ENCODE measurements at regions not wholly inside any gene's neighbourhood (a gene's known extent, or its start where the extent isn't known, plus 50 kb on each side); places are given as distances from the start of the nearest gene placed in this dataset.
A peak's percentile ranks its signal among the peaks of the same experiment; 100 is the strongest.

DNA sequence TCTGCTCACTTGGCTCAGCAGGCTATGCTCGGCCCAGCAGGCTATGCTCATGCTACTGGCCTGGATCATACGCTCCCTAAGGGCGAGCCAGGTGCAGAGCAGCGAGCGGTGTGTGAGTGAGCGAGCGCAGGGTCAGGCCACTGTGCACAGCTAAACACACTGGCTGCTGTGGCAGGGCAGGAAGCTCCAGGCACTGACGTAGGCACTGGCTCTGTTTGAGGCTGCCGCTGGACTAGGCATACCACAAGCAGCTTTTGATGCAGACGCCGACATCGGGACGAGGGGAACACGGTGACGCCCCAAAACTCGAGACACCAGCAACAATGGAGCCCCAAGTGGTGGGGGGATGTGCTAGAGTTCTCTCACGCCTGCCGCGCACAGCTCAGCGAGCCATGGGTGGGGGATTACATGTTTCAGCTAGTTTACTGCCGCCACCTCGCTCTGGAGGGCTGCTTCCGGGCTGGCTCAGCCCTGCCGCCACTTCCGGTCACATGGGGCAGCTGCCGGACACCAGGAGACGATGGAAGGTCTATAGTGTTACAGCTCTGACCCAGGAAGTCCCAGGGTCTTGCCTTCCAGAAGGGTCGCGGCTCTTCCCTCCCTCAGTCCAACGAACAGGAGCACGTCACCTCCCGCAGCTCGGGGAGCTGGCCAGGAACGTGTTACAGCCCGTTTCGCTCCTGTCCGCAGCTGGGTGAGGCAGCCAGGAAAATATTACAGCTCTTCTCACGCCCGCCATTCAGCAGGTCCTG, 1176.9 kb upstream of the LRRTM1 start:
- H3K27me3 ChIP-seq, result no peaks in the 10 kb centered on the region
- H3K4me3 ChIP-seq, result no peak overlapping the region
- DNase-seq (ENCODE audit: low read depth in 1 of 2, low spot score in 1 of 2), result peak in 1 of 2 donors; percentile 1
- no peaks in the 10 kb centered on the region for H3K4me1 ChIP-seq (ENCODE audit: low read depth)
- H3K36me3 ChIP-seq, result no peaks in the 10 kb centered on the region
- TF ChIP-seq, protein P1, sequence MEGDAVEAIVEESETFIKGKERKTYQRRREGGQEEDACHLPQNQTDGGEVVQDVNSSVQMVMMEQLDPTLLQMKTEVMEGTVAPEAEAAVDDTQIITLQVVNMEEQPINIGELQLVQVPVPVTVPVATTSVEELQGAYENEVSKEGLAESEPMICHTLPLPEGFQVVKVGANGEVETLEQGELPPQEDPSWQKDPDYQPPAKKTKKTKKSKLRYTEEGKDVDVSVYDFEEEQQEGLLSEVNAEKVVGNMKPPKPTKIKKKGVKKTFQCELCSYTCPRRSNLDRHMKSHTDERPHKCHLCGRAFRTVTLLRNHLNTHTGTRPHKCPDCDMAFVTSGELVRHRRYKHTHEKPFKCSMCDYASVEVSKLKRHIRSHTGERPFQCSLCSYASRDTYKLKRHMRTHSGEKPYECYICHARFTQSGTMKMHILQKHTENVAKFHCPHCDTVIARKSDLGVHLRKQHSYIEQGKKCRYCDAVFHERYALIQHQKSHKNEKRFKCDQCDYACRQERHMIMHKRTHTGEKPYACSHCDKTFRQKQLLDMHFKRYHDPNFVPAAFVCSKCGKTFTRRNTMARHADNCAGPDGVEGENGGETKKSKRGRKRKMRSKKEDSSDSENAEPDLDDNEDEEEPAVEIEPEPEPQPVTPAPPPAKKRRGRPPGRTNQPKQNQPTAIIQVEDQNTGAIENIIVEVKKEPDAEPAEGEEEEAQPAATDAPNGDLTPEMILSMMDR (IDR thresholded peaks at IDR 0.05; ENCODE audit: low read depth, low read length), result no peak
- no peak overlapping the region for H3K27ac ChIP-seq
- no peaks in the 10 kb centered on the region for H3K9me3 ChIP-seq (ENCODE audit: low read depth)

DNA sequence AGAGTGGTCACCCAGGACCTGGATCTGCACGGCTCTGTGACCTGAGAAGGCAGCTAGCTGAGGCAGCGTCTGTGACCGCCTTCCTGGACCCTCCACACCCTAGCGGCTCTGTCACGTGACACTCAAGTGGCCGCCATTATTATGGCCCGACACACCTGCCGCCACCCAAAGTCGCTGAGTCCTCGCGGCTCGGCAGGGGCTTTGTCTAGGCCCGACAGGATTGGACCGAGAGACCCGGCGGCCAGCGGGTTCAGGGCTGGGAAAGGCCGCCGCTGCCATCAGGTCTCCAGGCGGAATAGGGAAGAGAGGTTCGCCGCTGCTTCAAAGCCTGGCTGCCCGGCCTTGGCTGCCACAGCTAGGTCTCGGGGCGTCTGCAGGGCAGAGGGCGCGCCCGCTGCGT, 1162.5 kb upstream of the LRRTM1 start:
- DNase-seq (ENCODE audit: low read depth in 1 of 2, low spot score in 1 of 2), result no peak
- Histone ChIP-seq H3K9me3 (ENCODE audit: low read depth) (no peaks in the 10 kb centered on the region), H3K36me3 (no peaks in the 10 kb centered on the region), H3K4me3 (no peak overlapping the region), H3K4me1 (ENCODE audit: low read depth) (no peaks in the 10 kb centered on the region), H3K27me3 (no peaks in the 10 kb centered on the region), H3K27ac (no peak overlapping the region)
- TF ChIP-seq, protein P1 (IDR thresholded peaks at IDR 0.05; ENCODE audit: low read depth, low read length), result no peak

DNA sequence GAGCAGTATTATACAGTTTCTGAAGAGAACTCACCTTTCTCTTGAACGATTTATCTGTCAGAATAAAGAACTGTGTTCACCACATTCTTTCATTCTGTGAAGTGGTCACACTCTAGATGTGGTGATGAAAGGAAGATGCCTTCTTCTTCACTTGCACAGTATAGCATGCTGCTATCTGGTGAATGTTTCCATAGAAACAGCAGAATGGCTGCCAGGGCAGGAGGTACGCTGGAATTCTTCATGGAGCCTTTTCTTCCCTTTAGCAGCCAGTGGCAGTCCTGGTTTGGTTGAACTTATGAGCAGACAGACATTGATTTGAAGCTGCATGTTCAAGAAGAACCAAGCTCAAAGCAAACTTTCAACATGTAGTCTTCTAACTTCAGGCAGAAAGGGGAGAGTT, 1157.9 kb upstream of the LRRTM1 start:
- Histone ChIP-seq H3K27ac (no peak overlapping the region), H3K9me3 (ENCODE audit: low read depth) (no peaks in the 10 kb centered on the region), H3K27me3 (no peaks in the 10 kb centered on the region), H3K4me1 (ENCODE audit: low read depth) (no peaks in the 10 kb centered on the region), H3K36me3 (no peaks in the 10 kb centered on the region), H3K4me3 (no peak overlapping the region)
- TF ChIP-seq, protein P1 (IDR thresholded peaks at IDR 0.05; ENCODE audit: low read depth, low read length), result no peak
- no peak for DNase-seq (ENCODE audit: low read depth in 1 of 2, low spot score in 1 of 2)

DNA sequence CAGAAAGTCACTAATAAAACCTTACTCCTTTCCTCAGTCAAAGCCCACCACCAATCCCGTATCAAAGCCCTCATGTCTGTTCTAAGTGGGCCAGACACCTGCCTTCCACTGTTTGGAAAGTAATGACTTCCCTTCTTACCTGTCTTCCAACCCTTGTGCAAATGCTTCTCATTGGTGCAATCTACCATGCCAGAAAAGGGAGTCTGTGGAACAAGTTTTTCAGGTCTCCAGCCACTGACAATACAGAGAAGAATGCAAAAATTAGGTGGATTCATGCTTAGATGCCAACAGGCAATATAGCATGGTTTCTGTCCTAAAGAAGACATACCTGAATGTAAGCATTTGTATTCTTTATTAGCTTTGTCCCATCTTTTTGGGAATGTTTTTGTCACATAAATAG, 1140.6 kb upstream of the LRRTM1 start:
- no peak overlapping the region for H3K4me3 ChIP-seq
- H3K9me3 ChIP-seq (ENCODE audit: low read depth), result no peaks in the 10 kb centered on the region
- TF ChIP-seq, protein P1 (IDR thresholded peaks at IDR 0.05; ENCODE audit: low read depth, low read length), result no peak
- no peaks in the 10 kb centered on the region for H3K4me1 ChIP-seq (ENCODE audit: low read depth)
- H3K36me3 ChIP-seq, result no peaks in the 10 kb centered on the region
- DNase-seq (ENCODE audit: low read depth in 1 of 2, low spot score in 1 of 2), result no peak
- H3K27me3 ChIP-seq, result no peaks in the 10 kb centered on the region
- no peak overlapping the region for H3K27ac ChIP-seq

DNA sequence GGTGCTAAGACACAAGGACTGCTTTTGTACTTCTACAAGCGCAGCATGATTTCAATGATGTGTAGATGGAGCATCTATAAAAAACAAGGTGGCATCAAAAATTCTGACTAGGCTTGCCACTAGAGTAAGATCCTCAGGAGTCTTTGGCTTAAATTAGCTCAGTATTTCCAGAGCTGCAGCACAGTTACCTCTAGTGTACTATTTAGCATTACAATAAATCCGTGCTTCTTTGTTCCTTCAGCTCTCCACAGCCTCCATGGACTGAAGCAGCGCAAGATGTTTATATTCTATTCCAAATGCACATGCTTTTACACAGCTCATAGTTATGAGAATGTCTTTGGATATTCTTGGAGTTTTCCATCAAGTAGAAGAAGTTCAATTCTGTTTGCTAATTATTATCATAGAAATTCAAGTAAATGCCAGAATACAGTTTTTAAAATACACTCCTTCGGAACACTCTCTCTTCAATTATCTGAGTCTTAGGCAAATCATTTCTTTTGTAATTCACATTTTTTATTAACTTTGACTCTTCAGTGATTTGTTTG, 1133.0 kb upstream of the LRRTM1 start:
- Histone ChIP-seq H3K27ac (no peak overlapping the region), H3K9me3 (ENCODE audit: low read depth) (no peaks in the 10 kb centered on the region), H3K27me3 (no peaks in the 10 kb centered on the region), H3K4me3 (no peak overlapping the region), H3K36me3 (no peaks in the 10 kb centered on the region), H3K4me1 (ENCODE audit: low read depth) (no peaks in the 10 kb centered on the region)
- no peak for DNase-seq (ENCODE audit: low read depth in 1 of 2, low spot score in 1 of 2)
- TF ChIP-seq, protein P1 (IDR thresholded peaks at IDR 0.05; ENCODE audit: low read depth, low read length), result no peak

Measured in cardiac muscle cell (in vitro differentiated cells and primary cell).